A549 (cell line): ENCODE measurements at regions not wholly inside any gene's neighbourhood (a gene's known extent, or its start where the extent isn't known, plus 50 kb on each side); places are given as distances from the start of the nearest gene placed in this dataset.

ENCODE experiments used
- ATAC-seq, 2 experiments: fragments of 200-7000 bp in 1 of 2; fragments of >200 bp in 1 of 2; cut with Nextera tagmentation in 1 of 2; cut with Tn5 transposase in 1 of 2; 3 replicates each; pipeline versions ENCODE4 v1.8.0 to v1.9.1; 2018 to 2020; ENCODE audit warnings: mild to moderate bottlenecking in 1 of 2, moderate library complexity in 1 of 2
- CTCF ChIA-PET: fragments of 300-600 bp; sonication (Branson Sonifier 250); formaldehyde crosslinking; extraction: SDS; loops from one replicate; lab custom pipeline; 2021; ENCODE audit warnings: antibody characterized with exemption, inconsistent platforms; lab: Yijun Ruan, JAX
- POLR2A ChIA-PET: fragments of 350-600 bp; formaldehyde crosslinking; extraction: SDS; loops from one replicate; lab custom pipeline; 2021; ENCODE audit warnings: antibody characterized with exemption, inconsistent platforms; lab: Yijun Ruan, JAX
- DNase-seq, 2 experiments: peaks; one replicate each; pipeline versions ENCODE4 v3.0.0 to v3.0.0-alpha.2; 2011 to 2016; ENCODE audit warnings: low read depth in 1 of 2, low spot score in 1 of 2
- FAIRE-seq: peaks from 2 replicates; lab custom pipeline; 2011; peaks lifted over from hg19 to GRCh38; lab: Jason Lieb, UNC
- H3K27ac ChIP-seq, 2 experiments: fragments of >200 bp; sonication (Bioruptor Twin); formaldehyde crosslinking; 3 replicates each; pipeline ENCODE4 v1.5.1; 2016 to 2017
- H3K4me1 ChIP-seq: fragments of >200 bp; sonication (Bioruptor Twin); formaldehyde crosslinking; 3 replicates; pipeline ENCODE4 v1.6.1; 2016
- H3K4me2 ChIP-seq: fragments of >200 bp; sonication (Bioruptor Twin); formaldehyde crosslinking; 3 replicates; pipeline ENCODE4 v1.6.1; 2016
- H3K4me3 ChIP-seq: fragments of >200 bp; sonication (Bioruptor Twin); formaldehyde crosslinking; 3 replicates; pipeline ENCODE4 v1.5.1; 2016
- H3K9me3 ChIP-seq: fragments of >200 bp; sonication (Bioruptor Twin); formaldehyde crosslinking; 3 replicates; pipeline ENCODE4 v1.6.1; 2016
- CBX8 ChIP-seq: fragments of 200-600 bp; sonication (generic); IDR thresholded peaks from 2 replicates; pipeline ENCODE4 v1.6.1; 2016
- CHD2 ChIP-seq: fragments of 150-350 bp; IDR thresholded peaks from 2 replicates; pipeline ENCODE4 v1.6.1; 2014; ENCODE audit warnings: low read length; ENCODE audit not compliant: partially characterized antibody
- GATA3 ChIP-seq: IDR thresholded peaks from 2 replicates; pipeline ENCODE4 v1.6.1; 2012; ENCODE audit warnings: borderline replicate concordance
- HEYL ChIP-seq: fragments of 250-450 bp; sonication (Bioruptor Pico); IDR thresholded peaks from 2 replicates; pipeline ENCODE4 v1.8.0; 2021; ENCODE audit warnings: mild to moderate bottlenecking, moderate library complexity
- KDM1A ChIP-seq: fragments of 200-600 bp; sonication (generic); IDR thresholded peaks from 2 replicates; pipeline ENCODE4 v1.6.1; 2016; ENCODE audit warnings: low read depth, mild to moderate bottlenecking
- NPAS2 ChIP-seq: fragments of 250-450 bp; sonication (Bioruptor Pico); IDR thresholded peaks from 2 replicates; pipeline ENCODE4 v1.8.0; 2022; ENCODE audit warnings: mild to moderate bottlenecking, moderate library complexity, borderline replicate concordance
- NR3C1 ChIP-seq: fragments of >200 bp; sonication (Bioruptor Twin); formaldehyde crosslinking; IDR thresholded peaks from 3 replicates; pipeline ENCODE4 v1.6.1; 2017
- POLR2A ChIP-seq: IDR thresholded peaks from 2 replicates; pipeline ENCODE4 v1.6.1; 2012; ENCODE audit warnings: mild to moderate bottlenecking, low read length
- POLR2AphosphoS2 ChIP-seq: conservative IDR thresholded peaks from 2 replicates; pipeline ENCODE4 v1.6.1; 2012; ENCODE audit warnings: low read length, improper control_type of control experiment, inconsistent platforms
- RAD21 ChIP-seq, 2 experiments: fragments of >200 bp in 1 of 2; sonication (Bioruptor Twin) in 1 of 2; formaldehyde crosslinking in 1 of 2; IDR thresholded peaks in 1 of 2; conservative IDR thresholded peaks in 1 of 2; 2 replicates in 1 of 2; 3 replicates in 1 of 2; pipeline ENCODE4 v1.6.1; 2012 to 2018; ENCODE audit warnings: inconsistent platforms in 1 of 2
- RARB ChIP-seq: fragments of 250-450 bp; sonication (Bioruptor Pico); IDR thresholded peaks from 2 replicates; pipeline ENCODE4 v1.8.0; 2021; ENCODE audit warnings: mild to moderate bottlenecking, moderate library complexity
- RFX5 ChIP-seq: fragments of 450-650 bp; IDR thresholded peaks from 2 replicates; pipeline ENCODE4 v1.7.1; 2014; ENCODE audit warnings: antibody characterized with exemption, mild to moderate bottlenecking, moderate library complexity
- RNF2 ChIP-seq: fragments of 200-600 bp; sonication (generic); IDR thresholded peaks from 2 replicates; pipeline ENCODE4 v1.6.1; 2016; ENCODE audit warnings: low read depth, mild to moderate bottlenecking, antibody characterized with exemption, moderate library complexity, borderline replicate concordance
- SMC3 ChIP-seq: fragments of >200 bp; sonication (Bioruptor Twin); formaldehyde crosslinking; IDR thresholded peaks from 3 replicates; pipeline ENCODE4 v1.6.1; 2018; ENCODE audit warnings: inconsistent platforms
- SREBF2 ChIP-seq: fragments of 450-650 bp; IDR thresholded peaks from 2 replicates; pipeline ENCODE4 v1.6.1; 2014; ENCODE audit warnings: mild to moderate bottlenecking, moderate library complexity
- TFCP2L1 ChIP-seq: fragments of 250-450 bp; sonication (Bioruptor Pico); IDR thresholded peaks from 2 replicates; pipeline ENCODE4 v1.5.0; 2021; ENCODE audit warnings: mild to moderate bottlenecking
- ZFP36 ChIP-seq: fragments of 450-650 bp; IDR thresholded peaks from 2 replicates; pipeline ENCODE4 v1.6.1; 2014; ENCODE audit warnings: borderline replicate concordance; ENCODE audit not compliant: partially characterized antibody
- ZNF302 ChIP-seq: fragments of 250-450 bp; sonication (Bioruptor Pico); IDR thresholded peaks from 2 replicates; pipeline ENCODE4 v1.9.0; 2021; ENCODE audit warnings: inconsistent platforms, mild to moderate bottlenecking, moderate library complexity
- ZSCAN20 ChIP-seq: fragments of 250-450 bp; sonication (Bioruptor Pico); IDR thresholded peaks from 2 replicates; pipeline ENCODE4 v1.8.0; 2022; ENCODE audit warnings: mild to moderate bottlenecking, moderate library complexity
- WGBS: methylation state at CpG from one replicate; pipeline ENCODE4 v1.1.6; 2017; ENCODE audit errors: missing lambda C conversion rate; 5-methylcytosine and 5-hydroxymethylcytosine counted together
- TF ChIP-seq, protein P1 (sequence below): fragments of >200 bp; sonication (Bioruptor Twin); formaldehyde crosslinking; IDR thresholded peaks from 2 replicates; pipeline ENCODE4 v1.6.1; 2016
- TF ChIP-seq, protein P2 (sequence below): fragments of 200-600 bp; sonication (generic); IDR thresholded peaks from 2 replicates; pipeline ENCODE4 v1.6.1; 2016; ENCODE audit warnings: antibody characterized with exemption, mild to moderate bottlenecking, moderate library complexity

DNA sequence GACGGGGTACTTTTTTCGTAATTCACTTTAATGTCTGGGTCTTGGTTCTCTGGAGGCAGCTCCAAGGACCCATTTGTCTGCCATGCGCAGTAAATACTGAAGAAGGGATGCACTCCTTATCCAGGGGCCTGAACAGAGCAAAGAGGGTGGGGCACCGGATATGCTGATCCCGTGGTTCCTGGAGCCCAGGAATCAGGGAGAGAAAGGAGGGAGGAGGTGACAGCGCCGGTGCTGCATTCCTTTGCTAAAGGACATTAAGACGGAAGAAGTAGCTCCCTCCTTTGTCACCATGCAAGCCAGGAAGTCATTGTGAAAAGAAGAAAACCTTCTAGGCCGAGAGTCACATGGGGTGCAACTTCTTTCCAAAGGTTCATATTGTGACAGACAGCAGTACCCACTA, 1057.7 kb downstream of the VRK1 start (continued):
- TF ChIP-seq RAD21 (conservative IDR thresholded peaks at IDR 0.05 in 1 of 2, IDR thresholded peaks at IDR 0.05 in 1 of 2) (no peak), CBX8 (no peak), RNF2 (no peak)

DNA sequence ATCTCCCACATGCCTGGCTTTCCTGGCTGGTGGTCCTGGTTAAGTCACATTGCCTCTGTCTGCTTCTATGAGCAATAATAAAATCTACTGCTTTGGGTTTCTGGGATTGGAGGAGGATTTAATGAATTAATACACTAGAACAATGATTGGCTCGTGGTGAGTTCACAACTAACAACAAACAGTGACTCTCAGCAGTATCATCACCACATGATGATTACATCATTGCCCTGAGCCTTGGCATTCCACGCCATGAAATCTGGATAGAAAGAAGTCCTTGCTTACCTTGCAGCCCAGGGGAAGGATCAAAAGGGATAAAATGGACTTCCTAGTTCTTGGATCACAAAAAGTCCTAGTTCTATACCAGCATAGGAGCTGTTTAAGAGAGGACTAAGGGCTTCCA, 1069.0 kb downstream of the VRK1 start:
- no peak for ATAC-seq
- Histone ChIP-seq H3K4me2 (no peak overlapping the region), H3K9me3 (no peaks in the 10 kb centered on the region), H3K27ac (no peak overlapping the region)
- WGBS = 0% methylated on average over 2 of the region's 2 CpGs
- POLR2A ChIA-PET = no interaction called here
- no peak for TF ChIP-seq KDM1A
- no peak for TF ChIP-seq RAD21 (conservative IDR thresholded peaks at IDR 0.05 in 1 of 2, IDR thresholded peaks at IDR 0.05 in 1 of 2)
- TF ChIP-seq SMC3 = no peak
- TF ChIP-seq ZNF302 (CRISPR knock-in tag) = no peak
- no peak for TF ChIP-seq HEYL (CRISPR knock-in tag)
- TF ChIP-seq SREBF2 = no peak
- TF ChIP-seq, protein P1, sequence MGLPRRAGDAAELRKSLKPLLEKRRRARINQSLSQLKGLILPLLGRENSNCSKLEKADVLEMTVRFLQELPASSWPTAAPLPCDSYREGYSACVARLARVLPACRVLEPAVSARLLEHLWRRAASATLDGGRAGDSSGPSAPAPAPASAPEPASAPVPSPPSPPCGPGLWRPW = no peak
- TF ChIP-seq NPAS2 (CRISPR knock-in tag) = no peak
- TF ChIP-seq, all 56 proteins: peak for 0
- DNase-seq = no peak
- CTCF ChIA-PET = no interaction called here
- Histone ChIP-seq H3K4me3 (no peak overlapping the region), H3K4me1 (no peaks in the 10 kb centered on the region)
- no peak for FAIRE-seq

DNA sequence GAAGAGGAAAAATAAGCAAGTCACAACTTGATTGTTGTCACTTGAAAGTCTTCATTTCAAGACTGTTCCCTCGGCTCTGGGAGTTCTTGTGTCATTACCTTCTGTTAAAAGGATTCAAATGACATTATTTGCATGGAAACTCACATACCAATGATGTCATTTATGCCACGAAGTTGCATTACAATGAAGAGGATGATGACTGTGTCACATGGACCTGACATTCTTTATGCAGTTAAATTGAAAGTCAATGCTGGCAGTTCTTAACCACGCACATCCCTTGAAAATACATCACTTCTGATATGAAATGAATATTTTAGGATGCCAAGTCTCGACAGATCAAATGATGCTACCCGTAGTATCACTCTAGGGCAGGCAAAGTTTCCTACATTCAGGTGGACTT, 1069.5 kb downstream of the VRK1 start:
- ChIA-PET POLR2A (no interaction called here), CTCF (no interaction called here)
- no peak overlapping the region for H3K4me2 ChIP-seq
- FAIRE-seq = no peak
- H3K27ac ChIP-seq = no peak overlapping the region
- no peak for DNase-seq
- no peak for TF ChIP-seq CHD2
- TF ChIP-seq ZSCAN20 = no peak
- TF ChIP-seq TFCP2L1 (CRISPR knock-in tag) = no peak
- no peak for TF ChIP-seq POLR2AphosphoS2
- no peak for TF ChIP-seq POLR2A
- no peak for TF ChIP-seq GATA3
- TF ChIP-seq, protein P2, sequence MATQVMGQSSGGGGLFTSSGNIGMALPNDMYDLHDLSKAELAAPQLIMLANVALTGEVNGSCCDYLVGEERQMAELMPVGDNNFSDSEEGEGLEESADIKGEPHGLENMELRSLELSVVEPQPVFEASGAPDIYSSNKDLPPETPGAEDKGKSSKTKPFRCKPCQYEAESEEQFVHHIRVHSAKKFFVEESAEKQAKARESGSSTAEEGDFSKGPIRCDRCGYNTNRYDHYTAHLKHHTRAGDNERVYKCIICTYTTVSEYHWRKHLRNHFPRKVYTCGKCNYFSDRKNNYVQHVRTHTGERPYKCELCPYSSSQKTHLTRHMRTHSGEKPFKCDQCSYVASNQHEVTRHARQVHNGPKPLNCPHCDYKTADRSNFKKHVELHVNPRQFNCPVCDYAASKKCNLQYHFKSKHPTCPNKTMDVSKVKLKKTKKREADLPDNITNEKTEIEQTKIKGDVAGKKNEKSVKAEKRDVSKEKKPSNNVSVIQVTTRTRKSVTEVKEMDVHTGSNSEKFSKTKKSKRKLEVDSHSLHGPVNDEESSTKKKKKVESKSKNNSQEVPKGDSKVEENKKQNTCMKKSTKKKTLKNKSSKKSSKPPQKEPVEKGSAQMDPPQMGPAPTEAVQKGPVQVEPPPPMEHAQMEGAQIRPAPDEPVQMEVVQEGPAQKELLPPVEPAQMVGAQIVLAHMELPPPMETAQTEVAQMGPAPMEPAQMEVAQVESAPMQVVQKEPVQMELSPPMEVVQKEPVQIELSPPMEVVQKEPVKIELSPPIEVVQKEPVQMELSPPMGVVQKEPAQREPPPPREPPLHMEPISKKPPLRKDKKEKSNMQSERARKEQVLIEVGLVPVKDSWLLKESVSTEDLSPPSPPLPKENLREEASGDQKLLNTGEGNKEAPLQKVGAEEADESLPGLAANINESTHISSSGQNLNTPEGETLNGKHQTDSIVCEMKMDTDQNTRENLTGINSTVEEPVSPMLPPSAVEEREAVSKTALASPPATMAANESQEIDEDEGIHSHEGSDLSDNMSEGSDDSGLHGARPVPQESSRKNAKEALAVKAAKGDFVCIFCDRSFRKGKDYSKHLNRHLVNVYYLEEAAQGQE = no peak
- TF ChIP-seq ZFP36 = no peak
- TF ChIP-seq, protein P1 = no peak
- no peak for TF ChIP-seq RARB (CRISPR knock-in tag)
- TF ChIP-seq RAD21 (conservative IDR thresholded peaks at IDR 0.05 in 1 of 2, IDR thresholded peaks at IDR 0.05 in 1 of 2) = no peak
- no peak for TF ChIP-seq SMC3
- TF ChIP-seq NPAS2 (CRISPR knock-in tag) = no peak
- TF ChIP-seq NR3C1 = no peak
- TF ChIP-seq RFX5 = no peak
- 1% methylated on average over 5 of the region's 5 CpGs for WGBS
- H3K4me3 ChIP-seq = no peak overlapping the region
- no peaks in the 10 kb centered on the region for H3K4me1 ChIP-seq
- ATAC-seq = no peak
- no peaks in the 10 kb centered on the region for H3K9me3 ChIP-seq
